ENCODE measurements at regions not wholly inside any gene's neighbourhood (a gene's known extent, or its start where the extent isn't known, plus 50 kb on each side); places are given as distances from the start of the nearest gene placed in this dataset.
"Not testable (repeated sequence)": the region's sequence is repeated elsewhere in the genome, so short reads cannot be mapped to it uniquely, and the experiment has no call there.

GRCh38 chr15:39262995-39263772, 317.7 kb upstream of the THBS1 start:
- not testable (repeated sequence) for DNase-seq

GRCh38 chr15:39265261-39265660, 315.6 kb upstream of the THBS1 start:
- DNase-seq = no peak

DNA sequence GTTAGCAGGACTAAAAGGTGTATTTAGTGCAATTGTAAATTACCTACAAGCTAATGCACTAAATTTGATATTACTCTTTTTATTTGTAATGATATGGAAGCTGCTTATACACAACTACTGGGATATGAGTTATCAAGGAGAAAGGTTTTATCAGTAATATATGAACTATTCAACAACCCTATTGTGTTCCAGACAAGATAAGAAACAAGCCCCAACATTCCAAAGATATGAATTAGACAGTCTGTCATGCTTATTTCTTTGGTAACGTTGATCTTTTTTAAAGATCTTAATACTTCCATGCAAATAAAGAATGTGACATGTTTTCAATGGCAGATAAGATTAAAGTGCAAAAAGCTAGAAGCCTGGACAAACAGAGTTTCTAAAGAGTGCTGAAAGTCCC, 314.0 kb upstream of the THBS1 start:
- DNase-seq = no peak

DNA sequence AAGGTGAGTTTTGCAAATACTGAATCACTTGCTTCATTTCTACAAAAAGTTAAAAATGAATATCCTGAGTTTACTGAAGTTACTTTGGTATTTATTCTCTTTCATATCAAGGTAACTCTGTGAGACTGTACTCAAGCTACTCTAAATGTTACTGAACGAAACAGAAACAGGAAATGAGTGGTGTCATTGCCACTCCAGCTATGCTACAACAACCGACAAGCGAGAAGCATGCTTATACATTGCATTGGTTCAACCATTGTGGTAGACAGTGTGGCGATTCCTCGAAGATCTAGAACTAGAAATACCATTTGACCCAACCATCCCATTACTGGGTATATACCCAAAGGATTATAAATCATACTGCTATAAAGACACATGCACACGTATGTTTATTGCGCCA, 313.2 kb upstream of the THBS1 start:
- DNase-seq = no peak

DNA sequence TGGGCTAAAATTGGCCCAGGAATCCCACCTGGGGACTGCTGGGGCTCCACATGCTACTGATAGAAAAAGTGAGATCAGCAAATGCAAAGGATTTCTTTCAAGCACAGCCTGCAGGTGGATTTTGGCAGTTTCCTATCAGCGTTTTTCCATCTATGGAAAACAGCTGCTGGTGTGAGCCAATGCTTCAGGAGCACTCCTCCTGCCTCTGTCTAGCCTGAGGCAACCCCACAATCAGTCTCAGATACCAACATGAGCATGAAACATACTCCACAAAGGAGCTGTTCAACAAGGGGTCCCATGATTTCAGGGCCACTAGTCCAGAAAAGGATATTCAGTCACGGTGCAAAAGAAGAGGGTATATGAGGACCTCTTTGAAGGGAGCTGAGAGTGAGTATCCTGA, 311.5 kb upstream of the THBS1 start:
- no peak for DNase-seq

DNA sequence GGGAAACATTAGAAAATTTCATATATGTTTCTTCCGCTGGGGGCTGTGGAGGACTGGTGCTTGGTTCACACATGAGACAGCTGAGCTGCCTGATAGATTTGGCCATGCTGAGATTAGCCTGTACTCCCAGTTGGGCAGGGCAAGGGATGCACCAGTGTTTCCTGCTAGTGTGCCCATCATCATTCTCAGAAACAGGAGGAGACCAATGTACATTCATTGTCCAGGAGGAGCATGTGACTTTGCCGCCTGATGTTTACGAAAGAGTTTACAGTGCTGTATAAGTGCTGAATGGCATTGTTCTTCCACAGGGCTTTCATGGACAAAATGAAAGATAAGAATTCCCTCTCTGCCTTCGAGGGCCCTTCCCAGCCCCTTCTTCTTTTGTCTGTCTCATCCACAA, 311.1 kb upstream of the THBS1 start:
- DNase-seq = no peak

GRCh38 chr15:39270221-39270855, 310.5 kb upstream of the THBS1 start:
- DNase-seq = no peak

GRCh38 chr15:39270934-39271333, 309.9 kb upstream of the THBS1 start:
- no peak for DNase-seq

DNA sequence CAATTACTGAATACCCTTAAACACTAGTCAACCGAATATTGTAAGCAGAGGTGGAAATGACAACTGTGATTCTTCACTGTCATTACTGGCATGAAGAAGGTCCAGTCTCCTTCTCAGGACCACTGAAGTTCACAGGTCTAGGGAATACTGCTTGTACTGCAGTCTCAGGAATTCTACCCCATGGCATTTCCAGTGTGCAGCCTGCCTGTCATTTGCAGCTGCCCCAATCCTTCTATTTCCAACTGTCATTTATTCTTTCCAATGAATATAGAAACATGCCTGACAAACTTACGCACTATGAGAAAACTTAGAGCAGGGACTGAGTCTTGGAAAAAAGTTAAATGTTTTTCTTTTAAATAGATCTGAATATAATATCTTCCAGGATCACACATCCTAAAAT, 308.0 kb upstream of the THBS1 start:
- no peak for DNase-seq

GRCh38 chr15:39273717-39274411, 307.0 kb upstream of the THBS1 start:
- DNase-seq = no peak

DNA sequence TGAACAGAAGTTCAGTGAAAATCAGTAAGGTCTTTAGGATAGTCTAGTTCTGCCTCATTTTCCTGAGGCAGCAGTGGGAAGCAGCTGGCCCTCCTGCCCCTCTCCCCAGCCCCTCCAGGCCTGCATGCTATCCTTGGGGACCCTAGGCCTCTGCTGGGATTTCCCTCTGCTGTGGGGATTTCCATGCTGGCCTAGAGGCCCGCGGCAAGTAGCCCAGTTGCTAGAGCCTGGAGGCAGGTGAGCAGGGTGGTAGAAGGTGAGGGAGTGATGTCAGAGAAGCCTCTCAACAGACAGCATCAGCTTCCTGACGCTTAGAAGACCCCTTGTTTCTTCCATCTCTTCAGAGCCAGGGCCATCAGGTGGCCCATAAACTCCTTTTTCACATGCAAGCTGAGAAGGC, 305.8 kb upstream of the THBS1 start:
- no peak for DNase-seq

- DNase-seq = no peak
Observed at GRCh38 chr15:39279311-39279710, 301.6 kb upstream of the THBS1 start.

- DNase-seq = no peak
Observed at GRCh38 chr15:39281094-39281493, 299.8 kb upstream of the THBS1 start.

DNA sequence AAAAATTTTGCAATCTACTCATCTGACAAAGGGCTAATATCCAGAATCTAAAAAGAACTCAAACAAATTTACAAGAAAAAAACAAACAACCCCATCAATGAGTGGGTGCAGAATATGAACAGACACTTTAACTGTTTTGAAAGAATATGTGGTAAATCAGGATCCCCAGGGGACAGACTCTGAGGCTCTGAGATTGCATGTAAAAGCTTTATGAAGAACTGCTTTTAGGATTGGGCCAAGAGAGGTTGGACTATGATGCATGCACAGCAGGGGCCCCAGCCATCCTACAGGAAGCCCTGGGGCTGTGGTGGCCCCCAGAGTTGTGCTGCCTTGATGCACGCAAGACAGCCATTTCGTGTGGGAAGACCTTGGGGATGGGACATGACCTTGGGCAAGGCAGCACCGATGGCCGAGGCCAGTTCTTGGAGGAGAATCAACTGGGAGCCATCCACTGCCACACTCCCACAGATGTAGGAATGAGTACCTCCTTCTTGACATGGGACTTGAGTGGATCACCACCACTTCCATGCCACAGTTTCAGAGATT, 298.1 kb upstream of the THBS1 start:
- no peak for DNase-seq

DNA sequence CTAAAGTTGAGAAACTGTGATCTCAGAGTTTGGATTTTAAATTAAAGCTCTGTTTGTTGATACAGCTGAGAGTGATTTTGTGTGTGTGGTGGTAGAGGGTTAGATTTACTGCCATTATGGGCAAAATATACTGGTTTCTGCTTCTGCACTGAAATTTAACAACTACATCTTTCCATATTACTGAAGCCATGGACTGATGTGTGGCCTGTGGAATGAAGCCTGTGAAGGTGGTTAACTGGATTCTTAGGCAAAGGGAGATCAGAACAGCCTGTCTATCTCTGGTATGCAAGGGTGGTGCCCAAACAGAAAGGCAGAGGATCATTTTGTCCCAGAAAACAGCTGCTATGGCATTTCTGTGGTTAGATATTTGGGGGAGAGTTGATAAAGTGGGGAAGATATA, 297.3 kb upstream of the THBS1 start:
- DNase-seq = no peak

- DNase-seq = no peak
Observed at GRCh38 chr15:39285071-39285470, 295.8 kb upstream of the THBS1 start.

DNA sequence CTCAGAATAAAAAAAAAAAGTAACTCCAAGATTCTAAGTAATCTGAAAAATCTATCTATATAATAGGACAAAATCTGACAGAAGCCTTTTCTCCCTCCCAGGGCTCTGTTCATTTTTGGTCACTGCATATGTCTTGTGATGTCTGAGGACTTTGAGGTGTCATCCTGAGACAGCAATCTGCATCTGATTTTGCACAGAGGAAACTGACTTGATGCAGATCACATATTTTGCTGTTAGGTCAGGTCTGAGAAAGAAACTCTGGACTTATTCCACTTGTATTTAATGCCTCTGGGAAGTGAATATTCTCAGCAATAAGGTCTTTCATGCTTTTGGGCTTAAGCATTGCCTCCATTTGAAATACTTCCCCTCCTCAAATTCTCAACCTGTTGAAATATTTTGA, 295.2 kb upstream of the THBS1 start:
- DNase-seq = no peak

GRCh38 chr15:39286706-39287105, 294.2 kb upstream of the THBS1 start:
- DNase-seq = no peak

- no peak for DNase-seq
Observed at GRCh38 chr15:39287322-39288195, 293.3 kb upstream of the THBS1 start.

DNA sequence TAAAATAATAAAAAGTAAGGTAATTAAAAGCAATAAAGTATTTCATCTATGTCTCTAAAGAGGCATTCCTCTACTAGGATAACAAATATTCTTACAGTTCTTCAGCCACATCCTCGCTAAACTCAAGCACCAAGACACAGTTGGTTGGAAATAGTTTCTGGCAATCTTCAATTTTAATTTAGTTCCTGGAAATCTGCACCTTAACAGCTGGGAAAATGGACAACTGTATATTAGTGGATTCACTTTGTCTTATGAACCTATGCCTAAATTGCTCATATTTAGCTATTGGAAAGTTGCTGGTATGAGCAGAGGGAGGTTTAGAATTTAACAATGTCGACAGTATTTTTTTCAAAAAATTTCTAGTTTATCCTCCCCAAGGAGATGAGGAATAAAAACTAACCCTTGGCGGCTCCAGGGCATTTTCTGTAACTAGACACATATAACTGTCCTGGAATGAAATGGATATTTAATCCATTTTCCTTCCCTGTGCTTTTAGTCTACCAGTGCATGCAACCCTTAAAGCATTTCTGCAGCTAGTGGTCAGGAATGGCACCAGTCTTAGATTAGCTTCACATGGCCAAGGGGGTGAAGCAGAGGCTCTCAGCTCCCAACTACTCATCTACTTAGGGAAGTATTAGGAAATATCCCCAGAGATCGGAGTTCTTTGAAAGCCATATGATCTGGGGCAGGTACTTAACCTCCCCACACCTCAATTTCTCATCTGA, 290.0 kb upstream of the THBS1 start:
- no peak for DNase-seq

DNA sequence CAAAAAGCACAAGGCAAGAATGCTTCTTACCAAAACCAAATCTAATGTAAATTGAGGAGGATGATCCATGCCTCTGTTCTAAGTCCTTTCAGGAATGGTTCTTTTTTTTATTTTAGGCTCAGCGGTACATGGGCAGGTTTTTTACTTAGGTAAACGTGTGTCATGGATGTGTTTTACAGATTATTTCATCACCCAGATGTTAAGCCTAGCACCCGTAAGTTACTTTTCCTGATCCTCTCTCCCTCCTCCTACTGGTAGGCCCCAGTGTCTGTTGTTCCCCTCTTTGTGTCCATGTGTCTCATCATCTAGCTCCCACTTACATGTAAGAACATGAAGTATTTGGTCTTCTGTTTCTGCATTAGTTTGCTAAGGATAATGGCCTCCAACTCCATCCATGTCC, 289.2 kb upstream of the THBS1 start:
- DNase-seq = no peak

GRCh38 chr15:39296955-39297354, 283.9 kb upstream of the THBS1 start:
- no peak for DNase-seq

Measured in CD4-positive, alpha-beta T cell treated with Interferon gamma for 1 hour (primary cell).